GM19397 (cell line): ENCODE measurements at regions not wholly inside any gene's neighbourhood (a gene's known extent, or its start where the extent isn't known, plus 50 kb on each side); places are given as distances from the start of the nearest gene placed in this dataset.
"Not testable (repeated sequence)": the region's sequence is repeated elsewhere in the genome, so short reads cannot be mapped to it uniquely, and the experiment has no call there.

Experiments
- ATAC-seq: cut with Tn5 transposase; IDR thresholded peaks from one replicate; pipeline ENCODE4 v1.9.1; 2021; ENCODE audit warnings: mild to moderate bottlenecking, moderate library complexity; ENCODE audit not compliant: unreplicated experiment

DNA sequence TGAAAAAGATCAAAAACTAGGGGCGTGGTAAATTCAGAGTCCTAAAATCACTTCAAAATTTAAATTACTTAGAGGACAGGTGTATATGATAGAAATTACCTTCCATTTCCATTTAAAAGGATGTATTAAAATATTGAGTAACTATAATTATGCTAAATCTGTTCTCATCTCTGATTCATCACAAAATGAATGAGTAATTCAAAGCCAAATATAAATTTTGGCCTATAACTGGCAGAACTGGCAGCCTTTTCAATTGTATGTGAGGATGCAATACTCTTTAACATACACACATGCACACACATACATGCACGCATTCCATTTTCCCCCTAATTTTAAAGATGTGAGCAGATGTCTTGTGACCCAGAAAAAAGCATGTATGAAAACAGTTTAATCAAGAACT lies 194.6 kb downstream of the EPM2A start:
- no peak for ATAC-seq

DNA sequence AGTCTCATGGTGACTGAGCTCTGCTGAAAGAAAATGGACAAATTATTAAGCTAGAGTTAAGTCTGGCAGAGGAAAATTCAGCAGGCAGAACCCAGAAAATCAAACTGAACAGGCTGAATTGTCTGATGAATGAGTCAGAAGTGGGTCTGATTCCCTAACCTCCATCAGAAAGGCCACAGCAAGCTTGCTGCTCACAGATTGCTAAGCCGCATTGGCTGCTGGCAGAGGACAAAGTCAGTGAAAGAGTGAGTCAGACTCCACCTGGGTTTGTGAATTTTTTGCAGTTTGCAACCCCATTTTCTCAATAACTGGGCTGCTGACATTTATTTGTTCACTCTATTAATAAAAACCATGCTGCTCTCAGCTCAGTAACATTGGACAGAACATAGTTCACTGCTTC lies 191.3 kb downstream of the EPM2A start:
- no peak for ATAC-seq

DNA sequence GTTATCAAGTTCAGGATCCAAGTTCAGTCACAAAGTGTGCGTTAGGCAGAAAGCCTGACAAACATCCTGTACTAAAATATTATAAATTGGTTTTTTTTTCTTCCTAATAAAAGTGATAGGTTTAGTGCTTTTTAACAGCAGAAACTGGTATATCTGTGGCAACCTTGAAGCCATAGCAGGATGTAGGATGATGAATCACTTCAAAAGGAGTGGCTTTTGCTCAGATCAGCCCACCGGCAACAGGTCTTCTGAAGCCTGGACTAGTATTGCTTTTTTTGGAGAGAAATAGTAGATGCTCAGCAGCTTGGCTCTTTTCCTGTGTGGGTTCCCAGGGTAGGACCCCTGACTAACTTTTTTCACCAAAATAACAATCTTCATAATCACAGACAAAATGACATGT lies 190.8 kb downstream of the EPM2A start:
- no peak for ATAC-seq

DNA sequence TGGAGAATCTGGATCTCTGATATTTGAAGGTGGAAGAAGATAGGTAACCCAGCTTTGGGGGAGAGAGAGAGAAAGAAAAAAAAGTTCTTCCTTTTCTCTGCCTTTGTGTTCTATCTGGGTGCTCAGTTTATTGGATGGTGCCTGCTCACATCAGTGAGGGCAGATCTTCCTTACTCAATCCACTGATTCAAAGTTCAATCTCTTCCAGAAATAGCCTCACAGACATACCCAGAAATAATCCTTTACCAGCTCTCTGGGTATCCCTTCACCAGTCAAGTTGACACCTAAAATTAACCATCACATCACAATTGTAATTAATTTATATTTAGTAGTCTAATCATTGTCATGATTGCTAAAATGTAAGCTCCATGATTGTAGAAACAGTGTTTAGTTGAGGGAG lies 189.1 kb downstream of the EPM2A start:
- no peak for ATAC-seq

DNA sequence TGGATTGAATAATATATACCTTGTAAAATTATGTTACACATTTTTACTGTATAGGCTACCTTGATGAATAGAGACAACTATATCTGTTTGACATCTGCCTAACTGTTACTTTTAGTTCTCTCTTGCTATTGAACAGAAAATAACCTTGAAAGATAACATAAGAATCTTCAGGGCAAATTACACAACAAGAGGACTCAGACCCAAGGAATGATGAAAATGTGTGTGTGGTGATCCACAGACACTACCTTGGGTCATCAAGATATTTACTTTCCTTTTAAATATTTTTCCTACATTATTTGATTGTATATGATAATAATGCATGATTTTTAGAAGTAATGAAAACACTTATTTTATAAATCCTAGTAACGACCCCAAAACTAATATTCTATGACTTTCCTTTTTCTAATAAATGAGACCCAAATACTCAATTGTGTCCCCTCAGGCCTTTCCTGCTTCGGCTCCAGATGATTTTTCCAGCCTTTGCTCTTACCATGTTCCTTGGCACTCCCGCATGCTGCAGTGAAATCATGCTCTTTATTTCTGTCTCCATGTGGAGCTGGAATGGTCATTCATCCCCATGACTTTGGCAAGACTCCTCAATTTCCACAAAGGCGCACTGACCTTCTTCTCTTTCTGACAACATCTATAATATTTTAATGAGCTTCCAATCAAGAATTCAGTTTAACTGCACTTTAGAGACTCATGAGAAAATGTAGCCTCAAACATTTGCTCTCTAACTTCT lies 187.6 kb downstream of the EPM2A start:
- ATAC-seq, result no peak

DNA sequence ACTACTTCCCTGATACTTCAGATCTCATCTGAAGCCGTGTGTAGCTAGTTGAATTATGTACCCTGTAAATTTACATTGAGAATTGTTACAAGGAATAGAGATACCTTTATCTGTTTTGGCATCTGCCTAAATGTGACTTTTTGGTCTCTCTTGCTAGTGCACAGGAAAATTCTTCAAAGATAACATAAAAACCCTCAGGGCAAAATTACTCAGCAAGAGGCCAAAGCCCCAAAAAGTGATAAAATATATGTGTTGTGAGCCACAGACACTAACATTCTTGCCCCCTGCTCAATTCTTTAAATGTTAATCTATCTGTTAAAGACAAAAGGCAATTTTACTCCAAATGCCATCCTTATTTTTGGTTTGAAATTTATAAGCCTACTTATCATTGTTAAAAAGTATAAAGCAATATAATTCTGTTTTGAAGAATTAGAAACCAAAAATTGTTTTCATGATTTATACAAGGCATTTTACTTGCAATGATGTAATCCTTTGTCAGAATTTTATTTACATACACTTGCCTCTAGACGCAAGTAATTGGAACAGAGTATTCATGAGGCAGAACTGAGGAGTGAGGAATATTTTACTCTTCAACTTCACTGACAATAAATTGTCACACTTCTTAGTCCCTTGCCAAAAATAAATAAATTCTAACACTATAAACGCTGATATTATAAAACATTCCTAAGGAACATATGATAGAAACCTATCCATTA lies 186.2 kb downstream of the EPM2A start:
- ATAC-seq, result no peak

DNA sequence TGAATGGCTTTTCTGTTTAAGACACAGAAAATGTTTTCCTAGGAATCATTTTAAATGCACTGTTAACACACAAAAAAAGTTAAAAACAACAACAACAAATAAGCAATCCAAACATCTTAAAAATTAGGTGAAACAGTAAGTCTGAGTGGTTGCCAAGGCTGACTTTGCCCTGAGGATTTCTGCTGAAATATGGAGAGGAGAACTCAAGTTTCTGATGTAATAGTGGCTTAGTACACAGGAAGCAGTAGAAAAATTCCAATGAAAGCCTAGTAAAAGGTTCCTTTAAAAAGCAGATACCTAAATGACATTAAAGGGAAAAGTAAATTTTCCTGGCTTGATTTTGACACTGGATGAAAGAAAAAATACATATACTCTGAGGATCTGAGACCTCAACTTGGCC lies 184.2 kb downstream of the EPM2A start:
- ATAC-seq, result no peak

DNA sequence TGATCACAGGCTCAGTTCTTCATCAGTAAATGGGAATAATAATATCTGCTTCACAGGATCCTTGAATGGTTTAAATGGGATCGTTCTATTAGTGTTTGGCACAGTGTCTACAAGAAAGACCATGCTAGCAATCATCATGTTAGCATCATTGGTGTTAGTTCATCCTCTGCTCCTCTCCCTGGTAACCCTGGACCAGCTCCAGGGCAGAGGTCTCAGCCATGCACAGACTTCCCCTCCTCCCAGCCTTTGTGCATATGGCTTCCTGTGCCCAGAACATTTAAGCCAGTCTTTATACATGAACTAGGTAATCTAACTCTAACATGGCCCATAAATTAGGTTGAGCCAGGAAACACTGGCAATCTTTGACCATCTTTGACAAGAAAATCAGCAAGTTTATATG lies 180.2 kb downstream of the EPM2A start:
- no peak for ATAC-seq

DNA sequence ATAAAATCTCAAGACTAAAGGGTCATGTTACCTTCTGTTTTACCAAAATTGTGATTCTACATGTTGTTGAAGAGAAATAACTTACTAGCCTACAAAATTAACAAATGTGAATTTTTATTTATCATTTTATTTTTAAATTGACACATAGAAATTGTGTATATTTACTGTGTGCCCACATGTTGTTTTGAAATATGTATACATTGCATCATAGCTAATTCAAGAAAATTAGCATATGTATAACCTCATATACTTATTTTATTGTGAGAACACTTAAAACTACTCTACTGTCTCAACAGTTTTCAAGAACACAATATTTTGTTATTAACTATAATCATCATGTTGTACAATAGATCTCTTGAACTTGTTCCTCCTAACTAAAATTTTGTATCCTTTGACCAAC lies 177.8 kb downstream of the EPM2A start:
- ATAC-seq, result no peak

DNA sequence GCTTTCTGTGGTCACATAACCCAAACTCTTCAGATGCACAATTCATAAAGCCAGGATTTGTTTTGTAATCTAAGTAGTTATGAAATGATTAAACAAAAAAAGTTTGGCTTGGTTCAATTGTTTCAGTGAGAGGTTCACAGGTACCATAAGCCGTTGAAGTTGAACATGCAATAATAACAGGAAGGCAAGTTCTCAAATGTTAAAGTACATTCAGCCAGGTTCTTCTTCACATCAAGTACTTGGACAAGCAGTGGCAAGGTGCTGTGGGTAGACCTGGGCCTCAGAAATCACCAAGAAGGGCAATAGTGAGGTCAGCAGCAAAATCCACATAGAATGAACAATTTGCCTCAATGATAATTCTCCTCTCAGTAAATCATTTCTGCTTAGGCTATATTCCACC lies 175.5 kb downstream of the EPM2A start:
- ATAC-seq, result no peak

DNA sequence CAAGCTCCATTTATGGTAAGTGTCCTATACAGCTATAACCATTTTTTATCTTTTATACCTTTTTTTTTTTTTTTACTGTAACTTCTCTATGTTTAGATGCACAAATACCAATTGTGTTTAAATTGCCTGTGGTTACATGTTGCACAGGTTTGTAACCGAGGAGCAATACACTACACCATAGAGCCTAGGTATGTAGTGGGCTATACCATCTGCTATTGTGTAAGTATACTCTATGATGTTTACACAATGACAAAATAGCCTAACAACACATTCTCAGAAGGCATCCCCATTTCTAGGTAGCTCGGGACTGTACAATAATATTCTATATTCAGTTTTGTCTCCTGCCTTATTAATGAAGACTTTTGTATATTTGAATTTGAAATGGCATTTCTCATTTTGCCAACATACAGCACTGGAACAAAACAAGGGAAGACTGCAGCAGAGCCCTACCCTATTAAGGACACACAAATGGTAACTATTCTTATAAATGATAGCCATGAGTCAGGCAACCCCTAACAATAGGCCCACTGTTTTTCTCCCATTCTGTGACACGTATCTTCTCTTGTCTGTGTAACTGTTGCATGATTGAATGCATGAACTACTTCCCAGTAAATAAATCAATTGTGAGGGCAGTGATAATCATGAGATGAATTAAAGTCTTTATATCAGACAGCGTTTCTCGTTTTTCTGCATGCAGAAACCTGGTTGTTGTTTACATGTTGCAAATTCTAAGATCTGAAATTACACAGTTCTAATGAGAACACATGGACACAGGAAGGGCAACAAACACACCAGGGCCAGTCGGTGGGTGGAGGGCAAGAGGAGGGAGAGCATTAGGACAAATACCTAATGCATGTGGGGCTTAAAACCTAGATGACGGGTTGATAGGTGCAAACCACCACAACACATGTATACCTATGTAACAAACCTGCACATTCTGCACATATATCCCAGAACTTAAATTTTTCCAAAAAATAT lies 173.9 kb downstream of the EPM2A start:
- ATAC-seq, result no peak

DNA sequence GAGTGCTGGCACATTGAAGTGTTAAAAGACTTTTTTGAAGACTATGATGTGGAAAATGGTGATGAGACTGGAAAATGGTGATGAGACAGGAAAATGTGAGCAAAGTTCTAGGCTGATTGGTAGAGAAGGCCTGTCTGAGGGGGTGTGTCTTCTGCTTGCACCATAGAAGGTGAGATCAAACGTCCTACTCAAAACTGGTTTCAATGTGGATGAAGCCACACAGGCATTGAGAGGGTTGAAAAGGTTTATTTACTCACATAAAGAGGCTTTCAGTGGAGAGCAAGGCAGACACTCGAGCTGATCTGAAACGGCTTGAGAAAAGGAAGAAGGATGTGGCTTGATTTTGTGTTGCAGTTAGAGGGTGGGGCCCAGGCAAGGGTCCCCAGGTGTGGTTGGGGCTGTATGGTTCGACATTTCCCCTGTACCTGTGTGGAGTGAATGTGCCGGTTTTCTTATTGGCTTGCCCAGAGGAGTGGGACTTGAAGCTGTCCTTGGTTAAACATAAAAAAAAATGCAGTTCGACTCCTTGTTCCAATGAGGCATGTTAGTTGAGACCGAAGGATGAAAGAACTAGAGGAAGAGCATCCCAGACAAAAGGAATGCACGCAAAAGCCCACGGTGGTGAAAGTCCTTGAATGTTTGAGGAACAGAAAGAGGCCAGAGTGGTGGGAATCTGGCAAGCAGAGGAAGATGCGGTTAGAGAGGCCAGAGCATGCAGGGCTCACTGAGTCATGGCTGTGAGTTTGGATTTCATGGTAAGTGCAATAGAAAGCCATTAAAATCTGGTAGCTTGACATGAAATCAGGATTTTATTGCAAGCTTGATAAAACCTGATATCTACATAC lies 172.3 kb downstream of the EPM2A start:
- no peak for ATAC-seq

DNA sequence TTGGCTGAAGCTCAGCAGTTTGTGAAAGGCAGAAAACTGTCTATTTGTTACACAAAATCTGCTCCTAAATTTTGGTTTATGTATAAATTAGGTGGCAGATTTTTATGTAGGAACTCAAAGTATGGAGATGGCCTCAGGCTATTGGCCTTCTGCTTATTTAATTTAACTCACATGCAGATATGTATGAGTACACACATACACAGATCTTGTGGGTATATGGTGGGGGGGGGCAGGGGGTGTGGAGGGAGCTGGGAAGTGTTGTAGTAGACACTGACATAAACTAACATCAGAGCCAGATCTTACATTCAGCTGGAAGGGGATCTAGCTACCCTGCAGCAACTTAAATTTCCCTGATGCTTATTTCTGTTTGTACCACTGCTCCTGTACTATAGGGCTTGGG lies 170.8 kb downstream of the EPM2A start:
- ATAC-seq, result no peak

DNA sequence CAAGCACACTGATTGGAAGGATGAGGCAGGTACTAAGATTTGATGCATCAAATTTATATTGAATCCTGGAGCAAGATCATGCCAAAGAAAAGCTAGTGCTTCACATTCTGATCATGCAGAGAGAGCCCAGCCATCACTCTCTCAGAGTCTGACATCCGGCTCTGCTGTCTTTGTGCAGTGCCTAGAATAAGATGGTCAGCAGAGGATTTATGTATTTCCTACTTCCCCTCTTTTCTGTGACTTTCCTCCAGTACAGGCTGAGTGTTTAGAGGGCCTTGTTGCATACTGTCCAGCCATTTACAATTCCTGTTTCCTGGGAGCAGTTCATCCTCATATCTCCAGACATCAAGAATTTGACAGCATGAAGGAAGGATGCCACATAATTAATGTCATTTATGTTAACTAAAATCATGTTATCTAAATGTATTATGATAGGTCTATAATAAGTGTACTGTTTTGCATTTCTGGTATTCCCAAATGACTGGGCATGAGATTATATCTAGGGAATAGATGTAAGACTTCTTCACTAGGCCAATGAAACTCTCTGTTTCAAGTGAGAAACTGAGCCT lies 167.6 kb downstream of the EPM2A start:
- ATAC-seq, result no peak

DNA sequence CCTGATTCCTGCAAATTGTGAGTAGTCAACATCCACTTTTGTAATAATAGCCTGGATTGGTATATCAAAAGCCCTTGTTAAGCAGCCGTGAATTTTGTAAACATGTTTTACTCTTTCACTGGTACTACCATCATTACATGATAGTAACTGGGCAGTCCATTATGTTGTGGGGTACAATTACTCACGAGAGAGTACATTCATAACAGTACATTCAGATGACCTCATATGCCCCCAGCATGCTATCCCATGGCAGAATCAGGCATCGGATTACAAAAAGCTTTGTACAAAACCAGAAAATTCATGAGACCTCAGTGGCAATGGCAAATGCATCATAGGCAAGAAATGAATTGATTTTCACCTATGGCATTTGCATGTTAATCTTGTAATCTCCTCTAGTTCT lies 166.2 kb downstream of the EPM2A start:
- no peak for ATAC-seq

DNA sequence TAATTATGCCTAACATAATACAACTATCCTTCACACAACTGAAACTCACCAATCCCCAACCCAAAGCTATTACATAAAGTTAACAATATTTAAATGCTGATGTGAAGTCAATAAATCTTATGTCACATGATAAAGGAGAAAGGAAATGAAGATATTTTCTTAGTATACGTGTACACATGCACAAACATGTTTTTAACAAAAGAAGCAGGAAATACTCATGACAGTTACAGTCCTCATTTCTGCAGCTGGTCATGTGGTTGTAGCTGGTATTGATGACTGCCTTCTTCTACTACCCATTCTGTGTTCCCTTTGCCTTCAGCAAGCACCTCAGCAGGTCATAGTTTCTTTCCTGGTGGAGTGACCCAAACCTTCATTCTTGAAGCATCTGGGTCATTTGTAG lies 165.0 kb downstream of the EPM2A start:
- not testable (repeated sequence) for ATAC-seq

DNA sequence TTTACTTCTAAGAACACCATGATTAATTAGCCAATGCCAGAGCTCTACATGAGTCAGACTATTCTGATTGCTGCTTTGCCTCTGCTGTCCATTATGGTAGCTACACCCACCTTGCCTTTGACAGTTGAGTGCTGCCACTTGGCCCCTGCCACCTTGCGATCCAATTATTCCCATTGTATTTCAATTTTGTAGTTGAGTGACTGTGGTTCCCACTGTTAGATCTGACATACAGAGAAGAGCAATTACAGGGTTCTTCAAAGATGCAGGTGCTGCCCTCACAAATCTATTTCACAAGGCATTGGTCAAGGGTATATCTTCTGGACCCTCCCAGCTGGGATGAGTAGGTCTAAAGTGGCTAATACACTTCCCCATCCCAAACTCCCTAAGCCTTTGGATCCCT lies 161.1 kb downstream of the EPM2A start:
- not testable (repeated sequence) for ATAC-seq
